K562 (cell line): ENCODE measurements at regions not wholly inside any gene's neighbourhood (a gene's known extent, or its start where the extent isn't known, plus 50 kb on each side); places are given as distances from the start of the nearest gene placed in this dataset.

ENCODE experiments used
- ATAC-seq: fragments of 200-7000 bp; cut with Tn5 transposase; 3 replicates; pipeline ENCODE4 v1.9.1; 2020; ENCODE audit warnings: moderate library complexity
- BruUV-seq: library from RNA; stranded (reverse); fragments of 400-500 nt; replicated peaks from 2 replicates; lab custom pipeline; 2021; lab: Mats Ljungman, UMichigan
- CTCF ChIA-PET: fragments of 300-600 bp; formaldehyde crosslinking; extraction: SDS; loops from one replicate; lab custom pipeline; 2021; ENCODE audit warnings: low intra/inter-chr PET ratio; lab: Yijun Ruan, JAX
- POLR2A ChIA-PET: fragments of 300-600, 350-650 bp; sonication (Branson Sonifier 250); formaldehyde crosslinking; extraction: SDS; loops from one replicate; lab custom pipeline; 2021; ENCODE audit warnings: antibody characterized with exemption, inconsistent platforms; lab: Yijun Ruan, JAX
- DNase-seq, 4 experiments: peaks; one replicate each; pipeline versions ENCODE4 v3.0.0 to v3.0.0-alpha.2; 2011 to 2018; ENCODE audit warnings: low spot score in 3 of 4, mixed read lengths in 3 of 4; ENCODE audit errors: extremely low read depth in 1 of 4
- FAIRE-seq: peaks from 2 replicates; lab custom pipeline; 2011; peaks lifted over from hg19 to GRCh38; lab: Jason Lieb, UNC
- H2AFZ ChIP-seq: 2 replicates; pipeline ENCODE4 v1.6.0; 2011; ENCODE audit warnings: low read depth, low read length, control low read depth, inconsistent platforms
- H3K27ac ChIP-seq: fragments of 200-600 bp; 3 replicates; pipeline ENCODE4 v1.8.0; 2011; ENCODE audit warnings: low read depth, mild to moderate bottlenecking, control low read depth, inconsistent platforms, low read length, moderate library complexity, mixed read lengths; ENCODE audit errors: extremely low read depth
- H3K27me3 ChIP-seq, 2 experiments: fragments of 300-600 bp in 1 of 2; 2 replicates in 1 of 2; 3 replicates in 1 of 2; pipeline versions ENCODE4 v1.6.0 to v1.8.0; 2011; ENCODE audit warnings: inconsistent platforms in 2 of 2, low read length in 2 of 2, mild to moderate bottlenecking in 1 of 2, mixed read lengths in 1 of 2, moderate library complexity in 1 of 2; ENCODE audit not compliant: control insufficient read depth in 2 of 2, insufficient read depth in 2 of 2
- H3K36me3 ChIP-seq: fragments of 300-600 bp; 3 replicates; pipeline ENCODE4 v1.8.0; 2011; ENCODE audit warnings: mild to moderate bottlenecking, low read length, inconsistent platforms; ENCODE audit not compliant: control insufficient read depth, insufficient read depth
- H3K4me1 ChIP-seq, 2 experiments: fragments of 200-600 bp in 1 of 2; replicated peaks in 1 of 2; 2 replicates in 1 of 2; 3 replicates in 1 of 2; pipeline versions ENCODE4 v1.5.1 to v1.8.0; 2011; ENCODE audit warnings: inconsistent platforms in 2 of 2, low read length in 2 of 2, mild to moderate bottlenecking in 1 of 2, mixed read lengths in 1 of 2, moderate library complexity in 1 of 2; ENCODE audit not compliant: control insufficient read depth in 2 of 2, insufficient read depth in 2 of 2
- H3K4me2 ChIP-seq: 2 replicates; pipeline ENCODE4 v1.6.1; 2011; ENCODE audit warnings: low read length, control low read depth, inconsistent platforms, mixed read lengths; ENCODE audit not compliant: insufficient read depth
- H3K4me3 ChIP-seq: fragments of 200-600 bp; sonication (generic), shearing (Covaris generic); 2 replicates; pipeline ENCODE4 v1.5.1; 2016; ENCODE audit warnings: control low read depth, inconsistent platforms
- H3K79me2 ChIP-seq: fragments of 200-600 bp; 3 replicates; pipeline ENCODE4 v1.8.0; 2011; ENCODE audit warnings: low read length, inconsistent platforms; ENCODE audit not compliant: control insufficient read depth, insufficient read depth
- H3K9ac ChIP-seq, 2 experiments: 2 replicates each; pipeline versions ENCODE4 v1.6.0 to v1.6.1; 2011; ENCODE audit warnings: low read depth in 2 of 2, low read length in 2 of 2, control low read depth in 1 of 2, inconsistent platforms in 1 of 2, mild to moderate bottlenecking in 1 of 2, mixed read lengths in 1 of 2; ENCODE audit not compliant: insufficient read depth in 1 of 2
- H3K9me1 ChIP-seq: one replicate; pipeline ENCODE4 v1.6.0; 2011; ENCODE audit warnings: inconsistent platforms, mild to moderate bottlenecking, low read length, moderate library complexity; ENCODE audit not compliant: control insufficient read depth, insufficient read depth
- H3K9me3 ChIP-seq: replicated peaks from 2 replicates; pipeline ENCODE4 v1.5.1; 2011; ENCODE audit warnings: low read depth, low read length, inconsistent platforms; ENCODE audit not compliant: control insufficient read depth, insufficient read depth
- H4K20me1 ChIP-seq: replicated peaks from 2 replicates; pipeline ENCODE4 v1.6.1; 2011; ENCODE audit warnings: low read length, inconsistent platforms, mixed read lengths; ENCODE audit not compliant: control insufficient read depth, insufficient read depth
- CBFA2T3 ChIP-seq: fragments of 450-650 bp; IDR thresholded peaks from 2 replicates; pipeline ENCODE4 v1.6.1; 2017
- CC2D1A ChIP-seq: fragments of 450-650 bp; IDR thresholded peaks from 2 replicates; pipeline ENCODE4 v1.6.1; 2017; ENCODE audit warnings: mild to moderate bottlenecking
- ERF ChIP-seq: fragments of 450-650 bp; formaldehyde crosslinking; IDR thresholded peaks from 2 replicates; pipeline ENCODE4 v1.4.0; 2020; ENCODE audit warnings: mild to moderate bottlenecking, mixed read lengths
- MTA3 ChIP-seq: fragments of 450-650 bp; formaldehyde crosslinking; IDR thresholded peaks from 2 replicates; pipeline ENCODE4 v1.6.1; 2017; ENCODE audit warnings: mild to moderate bottlenecking, borderline replicate concordance
- RFX5 ChIP-seq: IDR thresholded peaks from 2 replicates; pipeline ENCODE4 v1.6.1; 2011; ENCODE audit warnings: low read depth, mild to moderate bottlenecking, improper control_type of control experiment, low read length
- SETDB1 ChIP-seq: IDR thresholded peaks from one replicate; pipeline ENCODE4 v1.6.1; 2012; ENCODE audit warnings: low read length, control low read depth, inconsistent platforms
- ZBTB2 ChIP-seq: fragments of 450-650 bp; IDR thresholded peaks from 2 replicates; pipeline ENCODE4 v1.6.1; 2016; ENCODE audit warnings: antibody characterized with exemption
- ZNF212 ChIP-seq: fragments of 450-650 bp; formaldehyde crosslinking; IDR thresholded peaks from 2 replicates; pipeline ENCODE4 v1.4.0; 2020; ENCODE audit warnings: mild to moderate bottlenecking
- ZZZ3 ChIP-seq: fragments of 450-650 bp; IDR thresholded peaks from 2 replicates; pipeline ENCODE4 v1.6.1; 2016; ENCODE audit warnings: antibody characterized with exemption, mild to moderate bottlenecking, moderate library complexity
- WGBS: fragments of 100-300 bp; shearing (Covaris generic); methylation state at CpG from one replicate; pipeline ENCODE4 v1.1.6; 2016; ENCODE audit warnings: low coverage, mixed read lengths; ENCODE audit not compliant: insufficient coverage; ENCODE audit errors: missing lambda C conversion rate; 5-methylcytosine and 5-hydroxymethylcytosine counted together
- in situ Hi-C: fragments of 300-500 bp; cut with MboI; formaldehyde crosslinking; loops from 4 replicates; pipeline ENCODE4 v1.15.0; 2018; ENCODE audit warnings: inconsistent platforms, mixed read lengths
- intact Hi-C: fragments of 100-400 bp; cut with micrococcal nuclease; formaldehyde crosslinking; loops from 2 replicates; pipeline ENCODE4 v1.14.2; 2022

- Histone ChIP-seq H3K27me3 (no peaks in the 10 kb centered on the region), H3K9me1 (no peaks in the 10 kb centered on the region), H3K4me2 (no peak overlapping the region), H4K20me1 (no peaks in the 10 kb centered on the region), H3K4me1 (no peaks in the 10 kb centered on the region), H3K4me3 (no peak overlapping the region), H2AFZ (no peak overlapping the region), H3K36me3 (no peaks in the 10 kb centered on the region), H3K9me3 (peaks cover 2% of the 10 kb centered on the region; the same call in 1 of the 2 replicates), H3K79me2 (no peaks in the 10 kb centered on the region), H3K27ac (no peak overlapping the region), H3K9ac (no peak overlapping the region)
- intact Hi-C loops = no loop called here
- DNase-seq (no peak), ATAC-seq (no peak), FAIRE-seq (no peak)
- POLR2A ChIA-PET = no interaction called here
- CTCF ChIA-PET = no interaction called here
- 2% methylated on average over 3 of the region's 3 CpGs for WGBS
- in situ Hi-C loops = no loop called here
- no TSS peak for BruUV-seq
- TF ChIP-seq RFX5 = no peak
- no peak for TF ChIP-seq ZNF212
- TF ChIP-seq MTA3 = no peak
- TF ChIP-seq ZBTB2 = no peak
- no peak for TF ChIP-seq SETDB1
- no peak for TF ChIP-seq CC2D1A
- TF ChIP-seq ERF (CRISPR knock-in tag) = no peak
- no peak for TF ChIP-seq ZZZ3
- no peak for TF ChIP-seq CBFA2T3
Measured at GRCh38 chr7:83850125-83850524, 201.2 kb upstream of the SEMA3E start.
